ACHN (cell line): ENCODE measurements at regions not wholly inside any gene's neighbourhood (a gene's known extent, or its start where the extent isn't known, plus 50 kb on each side); places are given as distances from the start of the nearest gene placed in this dataset.
"Not testable (repeated sequence)": the region's sequence is repeated elsewhere in the genome, so short reads cannot be mapped to it uniquely, and the experiment has no call there.

ENCODE experiments used
- DNase-seq: peaks from one replicate; pipeline ENCODE4 v3.0.0-alpha.2; 2015
- in situ Hi-C: cut with HindIII; loops from 2 replicates; pipeline ENCODE4 v1.10.0; 2017; ENCODE audit warnings: low sequenced_read_pairs, low pct_ligation_motif_present, low pct_unique_long_range_greater_than_20kb

- no peak for DNase-seq
- in situ Hi-C loops, result no loop called here
Measured at GRCh38 chr10:37632641-37633040, 224.8 kb downstream of the ZNF248 start.

- in situ Hi-C loops, result no loop called here
- no peak for DNase-seq
Measured at GRCh38 chr10:37623506-37623905, 233.9 kb downstream of the ZNF248 start.

- no peak for DNase-seq
- in situ Hi-C loops, result no loop called here
Measured at GRCh38 chr10:37619336-37619735, 238.1 kb downstream of the ZNF248 start.

GRCh38 chr10:37588299-37588698, 269.1 kb downstream of the ZNF248 start:
- no peak for DNase-seq
- in situ Hi-C loops, result no loop called here

- in situ Hi-C loops, result no loop called here
- DNase-seq, result no peak
Measured at GRCh38 chr10:37584643-37585042, 272.8 kb downstream of the ZNF248 start.

GRCh38 chr10:37582237-37582636, 275.2 kb downstream of the ZNF248 start:
- in situ Hi-C loops, result no loop called here

GRCh38 chr10:37576154-37576553, 281.3 kb downstream of the ZNF248 start:
- in situ Hi-C loops, result no loop called here
- no peak for DNase-seq

More at GRCh38 chr10:37582237-37582636, 275.2 kb downstream of the ZNF248 start:
- no peak for DNase-seq

GRCh38 chr10:37572206-37572605, 285.2 kb downstream of the ZNF248 start:
- in situ Hi-C loops, result no loop called here
- no peak for DNase-seq

GRCh38 chr10:37566332-37566731, 291.1 kb downstream of the ZNF248 start:
- in situ Hi-C loops, result no loop called here
- DNase-seq, result no peak

- DNase-seq, result no peak
Measured at GRCh38 chr10:37563715-37564108, 293.7 kb downstream of the ZNF248 start.

GRCh38 chr10:37563107-37563714, 294.2 kb downstream of the ZNF248 start:
- in situ Hi-C loops, result no loop called here
- DNase-seq, result no peak

More at GRCh38 chr10:37563715-37564108, 293.7 kb downstream of the ZNF248 start:
- in situ Hi-C loops, result no loop called here

GRCh38 chr10:37552881-37553280, 304.5 kb downstream of the ZNF248 start:
- DNase-seq, result no peak
- in situ Hi-C loops, result no loop called here

GRCh38 chr10:37549054-37549453, 308.4 kb downstream of the ZNF248 start:
- in situ Hi-C loops, result no loop called here
- DNase-seq, result no peak

- DNase-seq, result peak; percentile 2
- in situ Hi-C loops, result no loop called here
Measured at GRCh38 chr10:37535459-37536246, 321.8 kb downstream of the ZNF248 start.

GRCh38 chr10:37534166-37534565, 323.2 kb downstream of the ZNF248 start:
- no peak for DNase-seq
- in situ Hi-C loops, result no loop called here

- DNase-seq, result peak; percentile 40
- in situ Hi-C loops, result not testable (repeated sequence)
Measured at GRCh38 chr10:37525410-37525809, 332.0 kb downstream of the ZNF248 start.

GRCh38 chr10:37520488-37520887, 336.9 kb downstream of the ZNF248 start:
- in situ Hi-C loops, result no loop called here
- no peak for DNase-seq

- DNase-seq, in situ Hi-C loops: not testable (repeated sequence)
Measured at GRCh38 chr10:37510520-37510919, 346.9 kb downstream of the ZNF248 start.

GRCh38 chr10:37496061-37496460, 361.3 kb downstream of the ZNF248 start:
- DNase-seq, result no peak
- in situ Hi-C loops, result no loop called here

- in situ Hi-C loops, result no loop called here
- peak; percentile 4 for DNase-seq
Measured at GRCh38 chr10:37495415-37495814, 362.0 kb downstream of the ZNF248 start.
